Cardiac muscle cell (in vitro differentiated cells and primary cell): ENCODE measurements at regions not wholly inside any gene's neighbourhood (a gene's known extent, or its start where the extent isn't known, plus 50 kb on each side); places are given as distances from the start of the nearest gene placed in this dataset.
A peak's percentile ranks its signal among the peaks of the same experiment; 100 is the strongest.

ENCODE experiments used
- DNase-seq, 2 donors: peaks; one replicate each; pipeline versions ENCODE4 v3.0.0 to v3.0.0-alpha.2; 2010 to 2017; ENCODE audit warnings: low read depth in 1 of 2, low spot score in 1 of 2
- H3K27ac ChIP-seq: fragments of 200-600 bp; sonication (generic); 2 replicates; pipeline ENCODE4 v1.5.1; 2016
- H3K27me3 ChIP-seq: fragments of 200-600 bp; sonication (generic); 2 replicates; pipeline ENCODE4 v1.6.0; 2016; ENCODE audit warnings: control low read depth
- H3K36me3 ChIP-seq: fragments of 200-600 bp; sonication (generic); 2 replicates; pipeline ENCODE4 v1.5.1; 2016; ENCODE audit warnings: control low read depth
- H3K4me1 ChIP-seq: fragments of 200-600 bp; sonication (generic); 2 replicates; pipeline ENCODE4 v1.8.1; 2017; ENCODE audit warnings: low read depth, mild to moderate bottlenecking, mixed run types
- H3K4me3 ChIP-seq: fragments of 200-600 bp; sonication (generic); 2 replicates; pipeline ENCODE4 v1.5.1; 2016; ENCODE audit warnings: mild to moderate bottlenecking
- H3K9me3 ChIP-seq: fragments of 200-600 bp; sonication (generic); 2 replicates; pipeline ENCODE4 v1.5.1; 2017; ENCODE audit warnings: low read depth, mild to moderate bottlenecking, control low read depth
- CTCF ChIP-seq: IDR thresholded peaks from 2 replicates; pipeline ENCODE4 v1.5.1; 2012; ENCODE audit warnings: low read depth, mild to moderate bottlenecking, low read length

GRCh38 chr3:72196377-72196929, 411.5 kb upstream of the PROK2 start:
- Histone ChIP-seq H3K27ac (no peak overlapping the region), H3K4me1 (no peaks in the 10 kb centered on the region), H3K27me3 (no peaks in the 10 kb centered on the region), H3K9me3 (peaks cover 4% of the 10 kb centered on the region), H3K36me3 (no peaks in the 10 kb centered on the region), H3K4me3 (no peak overlapping the region)
- no peak for TF ChIP-seq CTCF
- DNase-seq, result no peak

DNA sequence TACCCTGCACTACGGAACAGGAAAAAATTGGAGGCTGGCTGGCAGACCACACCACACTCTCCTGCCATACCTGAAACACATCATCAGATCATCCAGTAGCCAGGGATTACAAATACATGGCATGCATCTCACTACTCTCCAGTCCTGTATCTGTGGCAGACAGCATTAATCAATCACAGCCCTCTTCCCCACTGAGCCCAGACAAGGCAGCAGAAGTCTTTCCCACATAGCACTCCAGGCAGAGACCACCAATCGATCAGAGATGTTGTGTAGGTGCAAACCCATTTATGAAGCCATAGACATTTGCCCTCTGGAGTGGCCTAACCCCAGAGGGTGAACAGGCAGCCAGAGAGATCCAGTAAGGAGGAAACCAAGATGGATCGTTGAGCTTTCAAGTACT, 410.9 kb upstream of the PROK2 start:
- DNase-seq, result no peak
- H3K4me1 ChIP-seq, result no peaks in the 10 kb centered on the region
- H3K9me3 ChIP-seq, result peaks cover 4% of the 10 kb centered on the region
- H3K27me3 ChIP-seq, result no peaks in the 10 kb centered on the region
- no peak for TF ChIP-seq CTCF
- no peak overlapping the region for H3K4me3 ChIP-seq
- H3K27ac ChIP-seq, result no peak overlapping the region
- no peaks in the 10 kb centered on the region for H3K36me3 ChIP-seq

DNA sequence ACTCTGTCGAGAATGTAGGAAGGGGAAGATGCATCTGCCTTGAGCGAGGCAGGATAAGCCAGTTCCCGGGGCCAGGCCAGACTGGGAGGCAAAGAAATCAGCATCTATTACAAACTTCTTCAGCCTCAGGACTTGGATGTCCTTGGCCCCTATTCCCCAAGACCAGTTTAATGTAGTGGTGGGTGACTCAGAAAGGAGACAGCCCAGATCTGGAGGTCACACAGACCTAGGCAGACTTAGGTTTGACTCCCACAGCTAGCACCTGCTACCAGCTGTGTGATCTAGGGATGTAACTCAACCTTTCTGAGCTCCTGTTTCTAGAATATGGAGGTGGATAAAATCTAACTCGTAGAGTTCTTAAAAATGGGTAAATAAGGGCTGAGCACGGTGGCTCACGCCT, 409.5 kb upstream of the PROK2 start:
- no peak for DNase-seq
- H3K27ac ChIP-seq, result no peak overlapping the region
- no peaks in the 10 kb centered on the region for H3K36me3 ChIP-seq
- H3K4me1 ChIP-seq, result no peaks in the 10 kb centered on the region
- TF ChIP-seq CTCF, result no peak
- H3K4me3 ChIP-seq, result no peak overlapping the region
- H3K27me3 ChIP-seq, result no peaks in the 10 kb centered on the region
- peaks cover 4% of the 10 kb centered on the region for H3K9me3 ChIP-seq

DNA sequence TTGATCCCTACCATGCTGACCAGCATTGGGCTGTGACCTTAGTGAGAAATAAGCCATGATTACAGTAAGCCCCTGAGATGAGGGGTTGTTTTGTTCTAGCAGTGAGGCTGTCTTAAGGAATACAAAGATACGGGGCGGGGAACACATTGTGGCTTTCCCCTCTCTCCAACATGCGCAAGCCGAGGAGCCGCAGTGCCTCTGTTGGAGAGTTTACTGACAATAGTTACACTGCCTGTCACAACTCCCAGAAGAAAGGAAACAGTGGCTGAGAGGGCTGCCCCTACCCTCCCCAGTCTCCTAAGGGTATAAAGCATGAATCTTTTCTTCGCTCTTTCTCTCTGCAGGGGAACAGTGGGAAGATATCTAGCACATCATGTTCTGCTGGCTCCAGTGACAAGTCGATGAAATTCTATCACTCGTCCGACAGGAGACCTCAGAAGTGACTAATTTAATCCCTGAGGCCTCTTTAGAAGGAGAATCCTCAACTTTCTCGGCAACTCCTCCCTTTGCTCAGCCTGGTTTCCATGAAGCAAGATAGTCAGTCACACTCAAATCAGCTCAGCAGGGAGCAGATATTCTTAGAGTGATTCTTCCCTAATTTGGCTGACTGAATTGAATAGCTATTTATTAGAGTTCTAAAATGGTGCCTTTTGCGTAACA, 409.0 kb upstream of the PROK2 start:
- TF ChIP-seq CTCF, result no peak
- Histone ChIP-seq H3K4me3 (no peak overlapping the region), H3K36me3 (no peaks in the 10 kb centered on the region), H3K27ac (no peak overlapping the region), H3K27me3 (no peaks in the 10 kb centered on the region), H3K4me1 (no peaks in the 10 kb centered on the region), H3K9me3 (peaks cover 4% of the 10 kb centered on the region)
- peak in 1 of 2 donors; percentile 31 for DNase-seq

GRCh38 chr3:72192572-72192971, 407.6 kb upstream of the PROK2 start:
- no peaks in the 10 kb centered on the region for H3K4me1 ChIP-seq
- no peak for TF ChIP-seq CTCF
- H3K9me3 ChIP-seq, result peaks cover 4% of the 10 kb centered on the region
- DNase-seq, result no peak
- no peak overlapping the region for H3K27ac ChIP-seq
- no peaks in the 10 kb centered on the region for H3K36me3 ChIP-seq
- H3K4me3 ChIP-seq, result no peak overlapping the region
- H3K27me3 ChIP-seq, result no peaks in the 10 kb centered on the region
